ENCODE measurements at regions not wholly inside any gene's neighbourhood (a gene's known extent, or its start where the extent isn't known, plus 50 kb on each side); places are given as distances from the start of the nearest gene placed in this dataset.
"Not testable (repeated sequence)": the region's sequence is repeated elsewhere in the genome, so short reads cannot be mapped to it uniquely, and the experiment has no call there.

DNA sequence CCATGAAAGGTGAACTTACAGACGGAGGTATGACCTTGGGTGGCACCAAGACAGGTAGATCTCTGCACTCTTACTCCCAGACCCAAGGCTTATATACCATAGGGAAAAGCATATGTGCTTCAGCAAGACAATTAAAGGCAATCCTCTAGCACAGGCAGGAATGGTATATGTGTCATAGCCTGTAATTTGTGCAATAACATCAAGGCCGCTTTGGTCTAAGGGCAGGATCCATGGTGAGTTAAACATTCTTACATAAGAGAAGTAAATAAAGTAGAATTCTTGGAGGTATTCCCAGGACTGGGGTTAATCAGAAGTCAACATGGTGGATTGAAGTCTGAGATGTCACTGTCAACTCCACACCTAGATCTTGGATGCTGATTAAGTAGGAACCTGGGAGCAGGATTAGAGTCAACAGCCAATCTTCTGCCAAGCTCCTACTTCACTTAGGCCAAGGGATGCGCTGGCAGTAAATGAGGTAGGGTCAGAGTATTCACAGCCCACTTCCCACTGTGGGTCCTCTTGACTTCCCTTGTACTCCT, 143.0 kb downstream of the ATP6V0E2 start:
- not testable (repeated sequence) for TF ChIP-seq POLR2A, POLR2AphosphoS5 (IDR thresholded peaks at IDR 0.05)

Data from stomach (tissue), 4 donors.